Activated CD4-positive, alpha-beta T cell treated with anti-CD3 and anti-CD28 coated beads, Interleukin-2, amount 50 U/mL, for 16 hours (primary cell): ENCODE measurements at regions not wholly inside any gene's neighbourhood (a gene's known extent, or its start where the extent isn't known, plus 50 kb on each side); places are given as distances from the start of the nearest gene placed in this dataset.
"Not testable (repeated sequence)": the region's sequence is repeated elsewhere in the genome, so short reads cannot be mapped to it uniquely, and the experiment has no call there.

Source experiments
- DNase-seq: peaks from one replicate; pipeline ENCODE4 v3.0.0-alpha.2; 2020

DNA sequence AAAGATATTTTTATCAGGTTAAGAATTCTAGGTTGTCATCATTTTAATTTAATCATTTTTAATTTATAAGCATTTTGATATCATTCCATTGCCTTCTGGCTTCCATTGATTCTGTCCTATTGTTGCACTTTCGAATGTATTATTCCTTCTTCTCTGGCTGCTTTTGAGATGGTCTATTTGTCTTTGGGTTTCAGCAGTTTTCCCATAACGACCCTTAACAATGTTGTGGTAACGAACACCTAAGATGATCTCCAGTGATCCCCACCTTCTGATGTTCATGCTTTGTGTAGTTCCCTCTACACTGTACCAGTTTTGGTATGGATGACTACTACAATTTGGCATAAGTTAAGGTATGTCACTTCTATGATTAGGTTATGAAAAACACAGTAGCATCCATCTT is 59.9 kb downstream of the MINAR1 start:
- no peak for DNase-seq

DNA sequence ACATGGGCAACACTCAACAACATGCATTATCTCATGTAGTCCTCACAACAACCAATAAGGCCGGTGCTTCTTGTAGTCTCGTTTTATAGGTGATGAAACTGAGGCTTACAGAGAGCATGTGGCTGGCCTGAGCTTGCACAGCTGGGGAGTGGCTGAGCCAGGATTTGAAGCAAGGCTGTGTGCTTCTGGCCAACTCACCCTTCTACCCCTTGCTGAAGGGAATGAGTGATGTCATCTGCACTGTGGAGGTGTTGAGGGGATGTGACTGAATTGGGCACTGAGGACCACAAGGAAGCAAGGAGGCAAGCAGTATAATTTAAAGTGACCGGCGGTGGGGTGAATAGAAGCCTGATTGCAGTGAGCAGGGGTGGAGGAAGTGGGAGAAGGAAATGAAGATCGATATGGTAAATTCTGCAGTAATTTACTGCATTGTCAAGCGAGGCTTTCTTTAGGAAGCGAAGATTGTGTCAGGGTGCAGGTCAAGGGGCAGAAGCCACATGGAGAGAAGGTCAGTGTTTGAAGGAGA is 62.3 kb downstream of the MINAR1 start:
- DNase-seq: no peak

DNA sequence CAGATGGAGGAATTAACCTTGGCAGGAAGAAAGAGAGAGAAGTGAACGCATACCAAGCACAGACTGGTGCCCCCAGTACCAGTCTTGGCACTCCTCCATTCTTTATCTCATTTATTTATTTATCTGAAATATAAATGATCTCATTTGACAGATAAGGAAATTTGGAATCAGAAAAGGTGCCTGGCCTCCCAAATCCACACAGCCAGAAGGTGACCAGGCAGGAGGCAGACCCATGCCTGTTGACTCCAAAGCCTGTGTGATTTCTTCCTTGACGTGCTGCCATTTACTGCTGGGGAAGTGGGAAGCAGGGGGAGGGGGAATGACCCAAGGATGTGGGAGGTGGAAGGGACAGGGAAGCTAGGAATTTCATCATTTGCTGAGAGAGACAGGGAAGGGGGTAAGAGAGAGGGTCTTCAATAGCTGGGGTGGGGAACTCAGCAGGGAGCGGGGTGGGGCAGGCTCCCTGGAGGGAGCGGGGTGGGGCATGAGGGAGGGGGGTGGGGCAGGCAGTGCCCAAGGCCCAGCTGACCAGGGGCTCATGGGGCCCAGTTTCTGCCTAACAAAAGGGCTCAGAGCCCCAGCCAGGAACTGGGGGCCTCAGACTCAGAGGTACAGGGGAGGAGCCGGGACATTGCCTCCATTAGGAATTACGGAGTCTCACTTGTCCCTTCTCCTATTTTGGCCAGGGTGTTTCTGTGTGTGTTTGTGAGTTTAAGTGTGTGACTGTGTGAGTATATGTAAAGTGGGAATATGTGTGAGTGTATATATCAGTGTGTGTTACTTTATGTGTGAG is 63.0 kb downstream of the MINAR1 start:
- no peak for DNase-seq

DNA sequence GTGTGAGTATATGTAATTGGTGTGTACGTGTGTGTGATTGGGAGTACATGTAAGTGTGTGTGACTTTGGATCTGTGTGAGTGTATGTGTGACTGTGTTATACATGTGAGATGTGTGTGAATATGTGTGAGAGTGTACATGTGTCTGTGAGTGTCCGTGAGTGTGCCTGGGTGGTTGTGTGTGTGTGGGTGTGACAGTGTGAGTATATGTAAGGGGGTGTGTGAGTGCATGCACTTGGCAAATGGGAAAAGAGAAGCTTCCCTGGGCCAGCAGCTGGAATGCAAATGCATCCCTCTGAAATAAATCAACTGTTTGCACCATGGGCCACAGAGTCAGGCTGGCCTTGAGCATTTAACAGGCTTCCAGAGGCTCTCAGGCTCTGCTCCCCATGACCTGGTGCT is 63.6 kb downstream of the MINAR1 start:
- DNase-seq: no peak

DNA sequence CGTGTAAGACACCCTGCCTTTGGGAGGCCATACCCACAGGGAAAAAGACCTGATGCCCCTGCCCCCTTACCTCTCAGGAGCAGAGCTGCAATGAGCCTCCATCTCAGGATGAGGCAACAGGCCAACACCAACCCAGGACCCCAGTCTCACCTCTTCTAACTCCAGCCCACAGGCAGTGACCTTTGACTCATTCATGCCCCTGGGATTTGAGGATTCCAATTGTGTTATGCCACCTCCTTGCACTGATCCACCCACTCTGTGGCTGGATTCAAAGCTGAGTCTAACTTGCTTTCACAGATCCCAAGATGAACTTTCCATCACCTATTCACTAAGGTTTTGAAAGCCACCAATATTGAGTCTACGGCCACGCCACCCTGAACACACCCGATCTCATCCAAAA is 64.7 kb downstream of the MINAR1 start:
- DNase-seq: no peak

DNA sequence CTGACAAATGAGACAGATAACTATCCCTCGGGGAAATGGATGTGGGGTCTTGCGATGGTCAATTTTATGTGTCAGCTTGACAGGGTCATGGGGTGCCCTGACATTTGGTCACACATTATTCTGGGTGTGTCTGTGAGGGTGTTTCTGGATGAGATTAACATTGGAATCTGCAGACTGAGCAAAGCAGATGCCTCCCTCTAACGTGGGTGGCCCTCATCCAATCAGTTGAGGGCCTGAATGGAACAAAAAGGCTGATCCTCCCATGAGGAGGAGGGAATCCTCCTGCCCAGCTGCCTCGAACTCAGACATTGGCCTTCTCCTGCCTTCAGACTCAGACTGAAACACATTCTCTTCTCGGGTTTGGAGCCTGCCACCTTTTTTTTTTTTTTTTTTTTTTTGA is 69.0 kb downstream of the MINAR1 start:
- no peak for DNase-seq

DNA sequence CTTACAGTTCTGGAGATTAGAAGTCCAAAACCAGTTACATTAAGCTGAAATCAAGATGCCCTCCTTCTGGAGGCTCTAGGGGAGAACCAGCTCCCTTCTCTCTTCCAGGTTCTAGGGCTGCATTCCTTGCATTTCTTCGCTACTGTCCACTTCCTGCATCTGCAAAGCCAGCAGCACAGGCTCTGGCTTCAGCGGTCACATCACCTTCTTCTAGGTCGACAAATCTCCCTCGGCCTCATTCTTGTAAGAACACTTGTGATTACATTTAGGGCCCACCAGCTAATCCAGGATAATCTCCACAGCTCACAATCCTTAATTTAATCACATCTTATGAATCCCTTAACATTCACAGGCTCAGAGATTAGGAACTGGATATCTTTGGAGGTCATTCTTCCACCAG is 73.8 kb downstream of the MINAR1 start:
- no peak for DNase-seq

DNA sequence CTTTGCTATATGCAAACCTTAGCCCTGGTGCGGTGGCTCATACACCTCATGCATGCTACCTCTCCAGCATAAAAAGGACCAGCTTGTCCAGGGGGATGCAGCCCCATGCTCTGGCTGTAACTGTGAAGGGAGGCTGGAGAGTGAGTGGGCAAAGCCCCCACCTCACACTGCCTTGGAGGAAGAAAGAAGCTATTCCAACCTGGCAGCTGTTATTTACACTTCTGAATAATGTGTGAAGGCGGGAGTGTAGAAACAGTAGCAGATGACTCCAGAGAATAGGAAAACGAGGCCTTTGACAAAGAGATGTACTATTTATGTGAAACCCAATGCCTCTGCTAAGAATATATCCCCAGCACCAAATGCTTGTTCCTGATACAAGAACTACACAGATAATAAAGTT is 80.7 kb downstream of the MINAR1 start:
- DNase-seq: not testable (repeated sequence)

DNA sequence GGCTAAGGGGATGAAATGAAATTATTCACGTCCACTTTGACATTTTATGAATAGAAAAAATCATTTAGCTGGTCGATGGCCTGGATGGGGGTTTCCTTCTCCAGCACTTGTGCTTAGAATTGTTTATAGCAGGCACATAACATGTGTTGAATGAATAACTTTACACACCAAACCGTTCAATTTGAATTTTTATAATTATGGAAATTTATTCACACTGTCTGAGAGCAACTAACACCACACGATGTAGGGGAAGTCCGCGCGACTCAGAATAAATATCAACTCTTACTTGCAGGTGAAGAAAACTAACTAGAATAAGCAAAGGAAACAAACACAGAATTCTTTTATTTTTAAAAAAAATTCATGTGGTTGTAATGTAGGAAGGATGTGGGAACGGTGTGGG is 81.3 kb downstream of the MINAR1 start:
- DNase-seq: no peak

DNA sequence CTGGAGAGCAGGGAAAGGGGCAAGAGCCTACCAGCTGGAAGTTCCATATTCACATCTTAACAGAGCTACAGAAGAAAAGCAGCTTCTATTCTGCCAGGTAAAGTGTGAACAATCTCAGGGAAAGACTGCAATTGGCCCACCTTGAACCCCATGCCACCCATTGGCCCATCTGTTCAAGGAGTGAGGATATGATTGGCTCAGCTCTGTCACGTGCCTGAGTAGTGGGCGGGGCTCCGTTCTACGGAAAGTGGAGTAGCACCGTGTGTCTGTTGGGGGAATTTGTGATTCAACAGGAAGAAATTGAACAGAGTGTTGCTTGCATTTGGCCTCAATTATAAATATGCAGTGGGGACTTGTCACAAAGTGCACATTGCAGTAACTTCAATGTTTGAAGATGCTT is 81.8 kb downstream of the MINAR1 start:
- DNase-seq: no peak

DNA sequence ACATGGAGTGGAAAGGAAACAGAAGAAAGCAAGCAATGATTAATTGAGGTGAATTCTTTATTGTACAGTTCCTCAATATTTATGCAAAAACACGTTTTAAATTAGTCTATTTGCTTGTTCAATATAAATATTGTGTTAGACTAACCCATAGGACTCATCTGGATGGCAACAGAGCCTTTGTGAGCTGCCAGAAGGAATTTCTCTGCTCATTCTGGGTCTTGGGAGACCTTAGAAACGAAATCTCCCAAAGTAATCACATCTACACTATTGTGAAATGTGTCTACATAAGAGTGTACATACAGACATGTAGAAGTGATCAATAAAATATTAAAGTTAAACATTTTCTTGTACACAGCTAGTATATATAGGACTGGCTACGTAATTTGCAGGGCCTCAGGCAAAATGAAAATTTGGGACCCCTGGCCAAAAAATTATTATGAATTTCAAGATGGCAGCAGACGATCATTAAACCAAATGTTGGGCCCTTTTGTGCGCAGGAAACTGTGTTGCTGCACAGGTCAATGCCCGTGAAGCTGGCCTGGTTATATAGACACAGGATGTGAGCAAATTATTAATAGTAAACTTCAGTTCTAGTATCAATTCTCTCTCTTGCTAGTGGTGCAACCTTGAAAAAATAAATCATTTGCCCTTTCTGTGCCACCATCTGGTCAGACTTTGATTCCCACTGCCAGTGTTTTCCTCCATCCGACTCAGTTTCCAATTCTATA is 83.3 kb downstream of the MINAR1 start:
- no peak for DNase-seq

DNA sequence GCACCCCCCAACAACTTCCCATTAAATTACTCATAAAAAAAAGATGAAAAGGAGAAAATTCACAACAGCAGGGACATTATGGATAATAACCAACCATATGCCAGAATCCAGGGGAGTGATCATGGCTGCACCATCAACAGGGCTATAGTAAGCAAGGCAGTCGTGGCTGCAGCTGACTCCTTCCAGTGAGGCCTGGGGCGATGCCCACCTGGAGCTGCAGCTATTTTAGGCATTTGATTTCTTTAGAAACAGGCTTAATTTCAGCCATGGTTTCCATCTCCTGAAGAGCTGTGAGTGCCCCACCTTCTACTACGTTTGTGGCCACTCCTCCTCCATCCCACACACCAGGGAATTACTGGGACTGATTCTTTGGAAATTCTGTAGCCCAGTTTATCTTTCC is 84.0 kb downstream of the MINAR1 start:
- DNase-seq: no peak

DNA sequence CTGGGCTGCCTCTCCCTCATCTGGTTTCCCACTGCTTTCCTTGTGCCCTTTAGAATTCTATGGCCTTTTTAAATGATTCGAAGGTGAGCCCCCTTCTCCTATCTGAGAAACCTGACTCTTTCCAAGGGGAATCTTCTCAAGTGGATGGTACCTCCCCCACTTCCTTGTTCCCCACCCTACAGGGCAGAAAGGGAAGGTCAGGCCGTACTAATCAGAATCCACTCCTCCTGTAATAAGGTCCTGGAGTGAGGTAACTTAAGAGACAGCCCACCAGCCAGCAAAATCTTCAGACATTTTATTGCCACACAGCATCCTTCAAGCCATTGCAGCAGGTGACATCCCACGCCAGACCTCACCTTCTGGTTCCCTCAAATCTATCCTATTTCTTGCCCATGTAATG is 84.5 kb downstream of the MINAR1 start:
- no peak for DNase-seq

DNA sequence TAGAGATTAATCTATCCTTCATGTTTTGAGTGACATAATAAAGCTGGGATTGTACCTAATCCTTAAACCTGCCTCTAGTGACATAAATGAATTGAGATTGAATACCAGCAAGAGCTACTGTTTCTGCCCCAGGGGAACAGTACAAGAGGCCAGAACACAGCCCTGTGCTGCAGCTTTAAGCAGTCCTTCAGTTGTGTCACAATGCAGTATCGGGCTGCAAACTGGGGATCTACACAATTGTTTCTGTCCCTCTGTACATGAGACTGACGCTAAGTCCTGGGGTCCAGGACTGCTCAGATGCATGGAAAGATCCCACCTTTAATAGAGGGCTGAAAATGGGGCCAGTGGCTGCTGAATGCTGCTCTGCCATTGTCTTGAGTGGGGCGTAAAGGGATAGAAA is 87.5 kb downstream of the MINAR1 start:
- DNase-seq: no peak

DNA sequence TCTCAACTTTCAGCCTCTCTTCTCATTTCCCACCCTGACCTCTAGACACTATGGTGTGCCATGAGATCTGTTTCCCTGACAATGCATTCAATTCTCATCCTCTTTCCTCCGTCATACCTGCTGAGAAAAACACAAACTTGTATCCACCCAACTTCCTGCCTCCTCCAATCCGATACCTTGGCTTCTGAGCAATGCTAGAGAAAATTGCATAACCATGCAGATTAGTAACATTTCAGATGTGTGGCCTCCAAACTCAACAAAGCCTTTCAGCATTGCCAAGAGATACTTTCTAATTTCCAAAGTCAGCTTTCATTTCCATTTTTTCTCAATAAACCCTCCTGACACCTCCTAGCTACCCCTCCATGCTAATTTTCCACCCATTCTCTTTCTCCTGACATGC is 88.5 kb downstream of the MINAR1 start:
- no peak for DNase-seq

DNA sequence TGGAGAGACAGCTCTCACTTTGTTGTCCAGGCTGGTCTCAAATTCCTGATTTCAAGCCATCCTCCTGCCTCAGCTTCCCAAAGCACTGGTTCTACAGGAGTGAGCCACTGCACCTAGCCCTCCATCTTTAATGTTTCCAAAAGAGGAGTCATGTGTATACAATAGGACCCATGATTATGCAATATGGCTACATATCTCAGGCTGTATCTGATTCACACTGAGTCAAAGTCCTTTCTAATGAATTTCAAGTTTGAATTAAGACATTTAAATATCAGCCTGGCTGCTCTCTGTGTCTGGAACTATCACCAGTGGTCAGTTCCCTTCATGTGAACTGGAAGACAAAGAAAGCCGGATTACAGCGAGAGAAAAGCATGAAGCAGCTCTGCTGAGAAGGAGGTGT is 90.5 kb downstream of the MINAR1 start:
- DNase-seq: no peak

DNA sequence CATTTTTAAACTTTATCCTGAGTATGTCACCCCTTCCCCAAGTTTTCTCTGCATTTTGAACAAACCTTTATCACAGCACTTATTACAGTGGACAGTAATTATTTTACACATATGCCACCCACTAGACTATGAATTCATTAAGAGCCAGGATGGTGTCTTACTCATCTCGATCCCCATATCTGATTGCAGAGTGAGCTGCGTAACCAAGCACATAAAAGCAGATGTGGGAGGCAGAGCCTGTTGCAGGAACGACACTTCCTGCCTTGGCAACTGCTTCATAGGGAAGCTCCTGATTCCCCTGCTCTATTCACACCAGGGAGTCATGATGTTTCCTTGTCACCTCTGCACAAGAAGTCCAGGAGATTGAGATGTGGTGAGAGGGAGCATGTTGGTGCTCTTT is 91.1 kb downstream of the MINAR1 start:
- no peak for DNase-seq

DNA sequence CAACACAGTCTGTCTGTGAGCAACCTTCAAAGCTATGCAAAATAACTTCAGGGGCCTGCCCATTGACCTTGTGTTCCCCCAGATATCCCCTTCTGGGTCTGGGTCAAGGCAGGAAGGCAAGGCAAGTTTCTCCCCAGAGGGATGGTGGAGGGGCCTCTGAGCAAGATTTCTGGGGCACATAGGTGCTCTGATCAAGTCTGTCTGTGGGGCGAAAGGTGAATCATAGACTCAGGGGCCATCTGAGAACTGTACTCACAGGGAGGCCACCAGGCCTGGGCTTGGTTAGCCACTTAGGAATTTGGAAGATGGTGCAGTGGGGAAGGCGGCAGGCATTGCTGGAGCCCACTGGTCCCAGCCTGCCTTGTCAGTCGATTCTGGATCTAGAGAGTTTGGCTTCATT is 92.4 kb downstream of the MINAR1 start:
- DNase-seq: no peak

DNA sequence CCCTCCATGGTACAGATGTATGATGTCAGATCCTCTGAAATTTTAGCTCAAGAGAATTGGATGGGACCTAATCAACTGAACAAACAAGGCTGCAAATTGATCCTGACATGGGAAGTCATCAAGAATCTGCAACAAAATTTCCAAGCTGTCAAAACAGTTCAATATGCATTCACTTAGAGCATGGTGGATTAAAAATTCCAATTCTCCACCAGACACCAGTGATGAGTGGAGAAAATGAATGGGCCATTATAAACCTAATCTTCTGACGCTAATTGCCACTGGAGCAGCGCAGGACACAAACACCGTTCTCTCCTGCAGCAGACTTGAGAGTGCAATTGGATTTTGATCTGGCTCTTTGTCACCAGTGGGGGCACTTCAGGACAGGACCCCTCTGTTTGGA is 94.2 kb downstream of the MINAR1 start:
- DNase-seq: no peak

DNA sequence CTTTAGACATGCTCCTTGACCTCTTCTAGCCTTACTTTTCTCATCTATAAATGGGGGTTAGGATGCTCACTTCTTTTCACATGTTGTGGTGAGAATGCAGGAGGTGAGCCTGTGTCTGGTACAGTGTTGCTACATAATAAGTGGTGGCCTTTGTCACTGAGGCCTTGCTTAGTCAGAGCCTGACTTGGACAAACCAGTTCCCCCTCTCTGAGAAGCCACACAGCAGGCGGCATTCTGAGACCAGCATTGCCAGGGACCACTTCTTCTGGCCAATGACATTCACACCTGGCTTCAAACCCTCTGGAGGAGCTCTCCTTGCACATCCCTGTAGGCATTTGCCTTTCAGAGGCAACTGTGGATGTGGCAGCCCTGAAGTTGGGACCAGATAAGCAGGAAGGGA is 95.7 kb downstream of the MINAR1 start:
- no peak for DNase-seq

DNA sequence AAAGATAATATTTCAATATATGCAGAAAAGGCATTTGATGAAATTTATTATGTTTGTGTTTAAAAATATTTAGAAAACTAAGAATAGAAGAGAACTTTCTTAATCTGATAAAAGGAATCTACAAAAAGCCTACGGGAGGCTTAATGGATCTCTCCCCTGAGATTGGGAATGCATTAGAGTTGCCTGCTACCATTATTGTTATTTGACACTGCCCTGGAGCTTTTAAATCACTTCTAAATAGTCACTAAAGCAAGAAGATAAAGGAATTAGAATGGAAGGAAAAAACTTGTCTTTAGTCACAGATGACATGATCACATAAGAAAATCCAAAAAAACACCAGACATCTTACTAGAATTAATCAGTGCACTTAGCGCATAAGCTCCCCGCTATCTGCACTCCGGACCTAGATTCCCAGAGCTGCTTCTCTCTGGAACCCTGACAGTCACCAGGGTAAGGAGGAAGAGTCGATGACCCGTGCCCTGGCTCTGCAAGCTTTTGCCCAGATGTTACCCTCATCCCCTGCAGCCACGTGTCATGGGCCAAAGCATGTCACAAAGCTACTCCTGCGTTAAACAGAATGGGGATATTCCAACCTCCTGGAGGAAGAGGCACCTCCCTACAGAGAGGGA is 97.1 kb downstream of the MINAR1 start:
- DNase-seq: no peak

DNA sequence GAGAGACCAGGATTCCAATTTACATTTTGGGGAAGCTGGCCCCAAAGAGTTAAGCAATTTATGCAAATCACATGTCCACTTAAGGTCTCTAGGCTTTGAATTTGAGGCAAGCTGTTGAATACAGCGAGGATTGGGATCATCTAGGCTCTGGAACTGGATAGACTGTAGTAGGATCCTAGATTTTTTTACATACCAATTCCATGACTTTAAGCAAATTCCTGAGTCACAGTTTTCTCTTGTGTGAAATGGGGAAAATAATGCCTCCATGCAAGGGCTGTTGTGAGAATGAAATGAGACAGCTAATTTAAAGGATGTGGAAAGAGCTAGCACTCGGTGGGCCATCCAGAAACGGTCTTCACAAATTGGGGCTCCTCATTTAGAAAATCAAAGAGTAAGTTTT is 103.4 kb downstream of the MINAR1 start:
- DNase-seq: no peak

DNA sequence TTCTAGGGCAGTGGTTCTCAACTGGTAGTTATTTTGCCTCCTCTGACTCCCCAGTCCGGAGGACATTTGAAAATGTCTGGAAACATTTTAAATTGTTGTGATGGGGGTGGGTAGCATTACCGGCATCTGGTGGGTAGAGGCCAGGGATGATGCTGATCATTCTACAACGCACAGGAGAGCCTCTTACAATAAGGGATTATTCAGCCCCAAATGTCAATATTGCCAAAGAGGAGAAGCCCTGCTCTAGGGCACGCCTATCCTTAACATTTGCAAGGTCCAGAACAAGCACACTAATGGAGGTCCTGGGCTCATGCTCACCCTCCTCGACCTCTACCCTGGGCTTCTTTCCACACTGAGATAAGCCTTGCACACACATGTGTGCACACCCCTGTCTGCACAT is 106.4 kb downstream of the MINAR1 start:
- DNase-seq: no peak

DNA sequence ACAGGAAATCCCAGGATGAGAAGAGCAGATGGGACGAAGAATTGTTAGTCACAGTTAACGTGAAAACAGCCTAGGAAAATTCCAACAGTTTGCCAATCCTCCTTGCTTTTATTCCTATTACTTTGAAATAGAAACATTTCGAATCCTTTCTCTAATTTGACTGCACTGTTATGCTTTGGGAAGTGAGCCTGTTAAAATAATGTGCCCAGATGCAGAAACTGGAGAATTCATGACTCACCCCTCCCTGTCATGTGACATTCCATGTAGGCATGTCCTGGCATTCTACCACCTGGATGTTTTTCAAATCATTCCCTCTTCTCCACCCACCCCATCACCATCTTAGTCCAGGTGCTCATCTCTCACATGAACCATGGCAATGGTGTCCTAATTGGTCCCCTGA is 107.3 kb downstream of the MINAR1 start:
- no peak for DNase-seq
